ENCODE measurements at regions not wholly inside any gene's neighbourhood (a gene's known extent, or its start where the extent isn't known, plus 50 kb on each side); places are given as distances from the start of the nearest gene placed in this dataset.
"Not testable (repeated sequence)": the region's sequence is repeated elsewhere in the genome, so short reads cannot be mapped to it uniquely, and the experiment has no call there.

GRCh38 chr2:87477669-87478428 is 270.0 kb upstream of the PLGLB2 start:
- not testable (repeated sequence) for DNase-seq (ENCODE audit: low read depth in 2 of 2, low spot score in 1 of 2)

- DNase-seq (ENCODE audit: low read depth in 2 of 2, low spot score in 1 of 2) = not testable (repeated sequence)
These were observed 269.0 kb upstream of the PLGLB2 start for GRCh38 chr2:87478911-87479310.

- DNase-seq (ENCODE audit: low read depth in 2 of 2, low spot score in 1 of 2) = not testable (repeated sequence)
These were observed 264.7 kb upstream of the PLGLB2 start for GRCh38 chr2:87483093-87483680.

GRCh38 chr2:87484363-87484762 is 263.5 kb upstream of the PLGLB2 start:
- not testable (repeated sequence) for DNase-seq (ENCODE audit: low read depth in 2 of 2, low spot score in 1 of 2)

GRCh38 chr2:87485455-87485854 is 262.4 kb upstream of the PLGLB2 start:
- DNase-seq (ENCODE audit: low read depth in 2 of 2, low spot score in 1 of 2) = not testable (repeated sequence)

DNA sequence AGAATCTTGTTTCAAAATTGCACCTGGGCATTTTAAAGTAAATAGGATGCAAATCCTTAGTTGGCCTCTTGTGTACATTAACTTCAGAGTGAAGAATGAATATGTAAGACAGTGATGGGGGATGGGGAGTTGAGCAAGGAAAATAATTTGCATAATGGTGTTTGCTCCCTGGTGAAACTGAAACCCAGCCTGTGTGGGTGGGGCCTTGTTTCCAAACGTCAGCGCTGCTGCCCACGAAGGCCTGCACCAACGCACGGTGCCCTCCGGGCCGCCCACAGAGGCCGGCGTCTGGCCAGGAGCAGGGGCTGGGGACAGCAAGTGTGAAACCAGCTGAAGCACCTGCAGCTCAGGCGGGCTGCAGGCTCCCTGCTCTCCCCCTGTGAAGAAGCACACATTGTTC is 262.0 kb upstream of the PLGLB2 start:
- DNase-seq (ENCODE audit: low read depth in 2 of 2, low spot score in 1 of 2) = not testable (repeated sequence)

GRCh38 chr2:87486413-87486812 is 261.5 kb upstream of the PLGLB2 start:
- not testable (repeated sequence) for DNase-seq (ENCODE audit: low read depth in 2 of 2, low spot score in 1 of 2)

DNA sequence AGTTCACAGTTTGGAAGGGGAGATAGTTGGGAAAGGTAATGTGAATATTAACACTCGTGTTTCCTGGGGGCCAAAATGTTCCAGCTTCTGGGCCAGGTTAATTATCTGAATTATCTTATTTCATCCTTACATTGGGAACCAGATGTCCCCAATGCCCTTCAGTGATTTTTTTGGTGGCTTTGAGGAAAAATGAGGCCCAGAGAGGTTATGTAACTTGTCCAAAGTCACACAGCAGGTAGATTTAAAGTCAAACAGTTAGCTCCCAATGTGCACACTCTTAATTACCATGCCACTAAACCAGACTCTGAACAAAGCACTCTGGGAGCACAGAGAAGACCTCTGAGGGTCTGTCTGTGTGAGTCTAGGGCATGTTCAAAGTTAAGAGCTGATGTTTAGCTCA is 259.9 kb upstream of the PLGLB2 start:
- not testable (repeated sequence) for DNase-seq (ENCODE audit: low read depth in 2 of 2, low spot score in 1 of 2)

- not testable (repeated sequence) for DNase-seq (ENCODE audit: low read depth in 2 of 2, low spot score in 1 of 2)
These were observed 258.9 kb upstream of the PLGLB2 start for GRCh38 chr2:87488991-87489390.

DNA sequence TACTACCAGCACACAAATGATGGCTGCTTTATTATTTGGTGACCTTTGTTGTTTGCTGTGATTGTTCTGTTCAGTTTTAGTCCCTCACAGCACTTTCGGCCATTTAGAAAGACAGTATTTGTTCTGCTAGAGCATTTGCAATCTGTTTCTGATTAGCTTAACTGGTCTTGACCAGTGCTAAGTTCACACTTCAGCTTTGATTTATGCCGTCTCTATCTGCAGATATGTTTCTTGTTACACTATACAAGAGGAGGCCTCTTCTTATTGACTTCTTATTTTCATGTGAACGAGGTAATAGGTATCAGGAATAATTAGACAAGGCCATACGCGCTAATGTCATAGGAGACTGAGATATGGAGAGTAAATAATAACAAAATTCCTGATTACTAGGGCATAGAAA is 253.0 kb upstream of the PLGLB2 start:
- DNase-seq (ENCODE audit: low read depth in 2 of 2, low spot score in 1 of 2) = not testable (repeated sequence)

DNA sequence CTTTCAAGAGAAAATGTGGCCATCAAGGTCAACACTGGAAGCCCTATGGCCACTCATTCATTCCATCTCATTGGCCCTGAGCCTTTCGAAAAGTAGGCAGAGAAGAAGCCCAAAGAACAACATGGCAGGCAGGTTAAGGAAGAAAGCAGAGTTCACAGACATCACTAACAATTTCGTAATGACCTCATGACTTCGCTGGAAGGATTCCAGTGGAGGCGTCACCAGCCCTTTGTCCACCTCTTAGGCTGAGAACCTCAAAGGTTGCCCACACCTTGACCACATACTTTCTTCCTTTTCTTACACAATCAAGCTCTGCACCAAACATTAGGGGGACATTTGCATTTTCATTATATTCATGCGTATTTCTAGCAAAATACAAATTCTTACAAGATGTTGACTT is 252.4 kb upstream of the PLGLB2 start:
- not testable (repeated sequence) for DNase-seq (ENCODE audit: low read depth in 2 of 2, low spot score in 1 of 2)

- not testable (repeated sequence) for DNase-seq (ENCODE audit: low read depth in 2 of 2, low spot score in 1 of 2)
These were observed 251.6 kb upstream of the PLGLB2 start for GRCh38 chr2:87496036-87497006.

GRCh38 chr2:87497135-87497534 is 250.8 kb upstream of the PLGLB2 start:
- not testable (repeated sequence) for DNase-seq (ENCODE audit: low read depth in 2 of 2, low spot score in 1 of 2)

- DNase-seq (ENCODE audit: low read depth in 2 of 2, low spot score in 1 of 2) = not testable (repeated sequence)
These were observed 250.2 kb upstream of the PLGLB2 start for GRCh38 chr2:87497700-87498099.

DNA sequence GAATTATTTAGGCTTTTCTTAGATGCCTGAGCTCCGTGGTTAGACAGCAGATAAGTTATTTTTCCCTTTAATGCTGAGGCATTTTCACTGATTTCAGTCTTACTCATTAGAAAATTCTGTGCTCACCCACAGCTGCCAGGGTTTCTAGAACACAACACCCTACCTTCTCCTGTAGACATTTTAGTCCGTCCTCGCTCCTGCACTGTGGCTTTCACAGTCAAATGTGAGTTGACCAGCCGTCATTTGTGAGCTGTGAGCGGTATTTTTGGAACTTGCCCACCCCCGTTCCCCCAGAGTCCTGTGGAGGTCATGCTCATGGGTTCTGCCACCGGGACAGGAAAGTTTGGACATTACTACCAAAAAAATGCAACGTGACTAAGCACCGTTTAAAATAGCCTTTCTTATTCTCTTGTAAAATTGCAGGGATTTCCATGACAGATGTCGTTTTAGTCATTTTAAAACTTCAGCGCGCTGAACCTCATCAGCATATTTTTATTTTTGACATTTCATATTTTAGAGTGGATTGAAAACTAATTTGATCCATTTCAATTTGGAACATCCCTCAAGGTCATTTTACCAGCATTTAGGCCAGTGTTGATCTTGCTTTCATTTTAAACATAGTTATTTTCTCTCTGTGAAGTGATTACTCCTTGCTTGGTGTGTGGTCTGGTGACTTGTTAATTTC is 249.6 kb upstream of the PLGLB2 start:
- DNase-seq (ENCODE audit: low read depth in 2 of 2, low spot score in 1 of 2) = not testable (repeated sequence)

GRCh38 chr2:87498854-87499238 is 249.0 kb upstream of the PLGLB2 start:
- not testable (repeated sequence) for DNase-seq (ENCODE audit: low read depth in 2 of 2, low spot score in 1 of 2)

DNA sequence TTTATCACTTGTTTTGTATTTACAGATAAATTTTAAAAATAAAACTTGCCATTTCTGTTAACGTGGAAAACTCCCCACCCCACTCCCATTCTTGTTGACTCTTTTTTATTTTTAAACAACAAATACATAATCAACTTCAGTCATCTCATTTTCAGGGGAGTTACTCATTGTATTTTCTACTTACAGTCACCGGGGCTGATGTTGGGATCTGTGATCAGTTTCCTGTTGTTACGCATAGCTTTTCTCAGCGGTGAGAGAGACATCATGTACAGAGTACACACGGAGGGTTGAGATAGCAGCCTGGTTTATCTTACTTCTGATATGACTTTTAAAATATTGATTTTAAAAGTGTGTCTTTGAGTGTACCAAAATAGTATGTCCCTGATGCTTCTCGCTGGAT is 248.0 kb upstream of the PLGLB2 start:
- not testable (repeated sequence) for DNase-seq (ENCODE audit: low read depth in 2 of 2, low spot score in 1 of 2)

DNA sequence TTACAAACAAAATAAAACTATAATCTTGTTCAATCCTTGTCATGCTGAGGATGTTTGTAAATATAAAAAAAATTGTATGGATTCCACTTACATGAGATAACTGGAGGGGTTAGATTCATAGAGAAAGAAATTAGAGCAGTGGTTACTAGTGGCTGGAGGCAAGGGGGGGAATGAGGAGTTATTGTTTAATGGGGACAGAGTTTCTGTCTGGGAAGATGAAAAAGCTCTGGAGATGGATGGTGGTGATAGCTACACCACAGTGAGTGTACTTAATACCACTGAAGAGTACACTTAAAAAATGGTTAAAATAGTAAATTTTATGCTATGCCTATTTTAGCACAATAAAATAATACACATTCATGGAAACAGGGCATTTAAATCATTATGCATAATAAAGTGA is 247.5 kb upstream of the PLGLB2 start:
- not testable (repeated sequence) for DNase-seq (ENCODE audit: low read depth in 2 of 2, low spot score in 1 of 2)

- DNase-seq (ENCODE audit: low read depth in 2 of 2, low spot score in 1 of 2) = not testable (repeated sequence)
These were observed 246.9 kb upstream of the PLGLB2 start for GRCh38 chr2:87500951-87501350.

DNA sequence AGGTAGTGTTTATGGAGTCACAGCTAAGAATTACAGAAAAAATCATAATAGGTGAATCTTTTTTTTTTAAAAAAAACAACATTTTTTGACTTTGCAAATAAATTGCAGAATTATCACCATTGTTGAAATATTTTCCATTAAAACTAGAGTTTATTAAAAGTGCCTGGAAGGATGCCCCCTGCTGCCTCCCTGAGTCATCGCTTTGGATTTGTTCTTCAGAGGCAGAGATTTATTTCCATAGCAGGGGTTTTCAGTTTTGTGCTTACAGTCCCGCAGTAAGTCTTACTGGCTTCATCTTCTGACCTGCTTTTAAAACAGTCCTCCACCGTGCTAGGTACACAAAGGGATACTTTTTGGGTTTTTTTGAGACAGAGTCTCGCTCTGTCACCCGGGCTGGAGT is 244.9 kb upstream of the PLGLB2 start:
- DNase-seq (ENCODE audit: low read depth in 2 of 2, low spot score in 1 of 2) = not testable (repeated sequence)

DNA sequence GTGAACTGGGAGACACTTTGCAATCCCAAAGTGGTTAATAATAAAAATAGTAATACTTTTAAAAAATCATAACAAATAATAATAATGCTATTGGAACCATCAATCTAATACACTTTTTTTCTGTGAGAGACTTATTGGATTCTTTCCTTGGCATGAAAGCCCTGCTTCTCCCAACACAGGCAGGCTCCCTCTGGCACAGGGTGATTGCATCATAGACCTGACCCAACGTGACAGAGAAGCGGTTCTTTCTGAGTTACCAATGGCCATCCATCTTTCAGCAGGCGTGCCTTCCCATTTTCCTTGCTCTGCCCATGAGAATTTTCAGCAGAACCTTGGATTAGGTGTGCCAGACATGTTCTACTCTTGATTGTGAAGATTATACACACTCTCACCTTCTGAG is 242.6 kb upstream of the PLGLB2 start:
- DNase-seq (ENCODE audit: low read depth in 2 of 2, low spot score in 1 of 2) = not testable (repeated sequence)
